ENCODE measurements at regions not wholly inside any gene's neighbourhood (a gene's known extent, or its start where the extent isn't known, plus 50 kb on each side); places are given as distances from the start of the nearest gene placed in this dataset.

DNA sequence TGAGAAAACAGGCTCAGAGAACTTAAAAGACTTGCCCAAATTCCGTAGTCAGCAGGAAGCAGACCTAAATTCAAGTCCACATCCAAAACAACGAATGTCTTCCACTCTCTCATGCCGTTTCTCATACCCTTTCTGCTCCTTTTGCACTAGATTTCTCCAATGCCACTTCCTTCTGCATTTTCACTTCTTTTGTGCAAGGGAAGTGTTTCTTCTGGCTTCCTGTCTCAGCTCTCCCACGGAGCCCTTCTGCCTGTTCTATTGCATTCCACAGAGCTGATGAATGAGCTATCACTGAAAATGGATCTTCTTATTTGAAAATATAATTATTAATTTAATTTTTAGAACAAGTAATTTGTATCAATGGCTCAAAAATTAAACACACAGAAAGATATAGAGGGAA lies 56.1 kb upstream of the STK24 start:
- TF ChIP-seq, protein P1, sequence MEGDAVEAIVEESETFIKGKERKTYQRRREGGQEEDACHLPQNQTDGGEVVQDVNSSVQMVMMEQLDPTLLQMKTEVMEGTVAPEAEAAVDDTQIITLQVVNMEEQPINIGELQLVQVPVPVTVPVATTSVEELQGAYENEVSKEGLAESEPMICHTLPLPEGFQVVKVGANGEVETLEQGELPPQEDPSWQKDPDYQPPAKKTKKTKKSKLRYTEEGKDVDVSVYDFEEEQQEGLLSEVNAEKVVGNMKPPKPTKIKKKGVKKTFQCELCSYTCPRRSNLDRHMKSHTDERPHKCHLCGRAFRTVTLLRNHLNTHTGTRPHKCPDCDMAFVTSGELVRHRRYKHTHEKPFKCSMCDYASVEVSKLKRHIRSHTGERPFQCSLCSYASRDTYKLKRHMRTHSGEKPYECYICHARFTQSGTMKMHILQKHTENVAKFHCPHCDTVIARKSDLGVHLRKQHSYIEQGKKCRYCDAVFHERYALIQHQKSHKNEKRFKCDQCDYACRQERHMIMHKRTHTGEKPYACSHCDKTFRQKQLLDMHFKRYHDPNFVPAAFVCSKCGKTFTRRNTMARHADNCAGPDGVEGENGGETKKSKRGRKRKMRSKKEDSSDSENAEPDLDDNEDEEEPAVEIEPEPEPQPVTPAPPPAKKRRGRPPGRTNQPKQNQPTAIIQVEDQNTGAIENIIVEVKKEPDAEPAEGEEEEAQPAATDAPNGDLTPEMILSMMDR (conservative IDR thresholded peaks at IDR 0.05), result no peak
- no peak for TF ChIP-seq EZH2 (IDR thresholded peaks at IDR 0.05; ENCODE audit: low read depth)

Measured in PC-9 (cell line).